Body of pancreas (tissue), 4 donors: ENCODE measurements at regions not wholly inside any gene's neighbourhood (a gene's known extent, or its start where the extent isn't known, plus 50 kb on each side); places are given as distances from the start of the nearest gene placed in this dataset.

Experiments
- CTCF ChIP-seq, 7 experiments: fragments of 450-650 bp in 4 of 7; fragments of 200-600 bp in 3 of 7; sonication (generic) in 3 of 7; IDR thresholded peaks; one replicate each; pipeline ENCODE4 v1.5.1; 2016 to 2019; ENCODE audit warnings: antibody characterized with exemption in 7 of 7
- POLR2A ChIP-seq, 3 donors: fragments of 450-650 bp; IDR thresholded peaks; one replicate each; pipeline ENCODE4 v1.6.1; 2016; ENCODE audit warnings: antibody characterized with exemption in 3 of 3, mild to moderate bottlenecking in 2 of 3

- TF ChIP-seq CTCF (IDR thresholded peaks at IDR 0.05), result no peak
- no peak for TF ChIP-seq POLR2A (IDR thresholded peaks at IDR 0.05)
Observed at GRCh38 chr4:32589853-32590252, 1869.7 kb downstream of the PCDH7 start.
